K562 (cell line): ENCODE measurements at regions not wholly inside any gene's neighbourhood (a gene's known extent, or its start where the extent isn't known, plus 50 kb on each side); places are given as distances from the start of the nearest gene placed in this dataset.

Source experiments
- HNRNPUL1 ChIP-seq: fragments of 200-400 bp; formaldehyde crosslinking; IDR thresholded peaks from 2 replicates; pipeline ENCODE4 v1.6.1; 2017; ENCODE audit warnings: low read length
- MEF2D ChIP-seq: conservative IDR thresholded peaks from 2 replicates; pipeline ENCODE4 v1.6.1; 2016; ENCODE audit warnings: low read depth, missing genetic modification characterization, missing compliant biosample characterization
- MTA1 ChIP-seq: fragments of 450-650 bp; IDR thresholded peaks from 2 replicates; pipeline ENCODE4 v1.6.1; 2017; ENCODE audit warnings: borderline replicate concordance
- POLR2A ChIP-seq: fragments of 450-650 bp; conservative IDR thresholded peaks from 2 replicates; pipeline ENCODE4 v1.6.1; 2016
- POLR2AphosphoS5 ChIP-seq: IDR thresholded peaks from 2 replicates; pipeline ENCODE4 v1.6.1; 2011; ENCODE audit warnings: mild to moderate bottlenecking, low read depth, low read length, moderate library complexity; ENCODE audit not compliant: control insufficient read depth, insufficient read depth
- SMC3 ChIP-seq: conservative IDR thresholded peaks from 2 replicates; pipeline ENCODE4 v1.6.1; 2011; ENCODE audit warnings: low read depth, low read length, improper control_type of control experiment; ENCODE audit not compliant: insufficient read depth
- TAF1 ChIP-seq: IDR thresholded peaks from 2 replicates; pipeline ENCODE4 v1.6.1; 2011; ENCODE audit warnings: mild to moderate bottlenecking, low read length, moderate library complexity; ENCODE audit not compliant: insufficient read depth, control insufficient read depth, severe bottlenecking; ENCODE audit errors: extremely low read depth
- ZNF592 ChIP-seq: fragments of 450-650 bp; IDR thresholded peaks from 2 replicates; pipeline ENCODE4 v1.6.1; 2017; ENCODE audit warnings: antibody characterized with exemption, mild to moderate bottlenecking

- no peak for TF ChIP-seq POLR2AphosphoS5
- TF ChIP-seq MTA1 = no peak
- no peak for TF ChIP-seq POLR2A
- TF ChIP-seq ZNF592 = no peak
- no peak for TF ChIP-seq HNRNPUL1
- no peak for TF ChIP-seq MEF2D (tag)
- TF ChIP-seq SMC3 = no peak
- no peak for TF ChIP-seq TAF1
These were observed 243.5 kb upstream of the ZNF521 start for GRCh38 chr18:25595274-25596060.
